ENCODE measurements at regions not wholly inside any gene's neighbourhood (a gene's known extent, or its start where the extent isn't known, plus 50 kb on each side); places are given as distances from the start of the nearest gene placed in this dataset.

GRCh38 chr9:85118990-85119755, 449.6 kb downstream of the NTRK2 start:
- ChIA-PET CTCF (no interaction called here), POLR2A (ENCODE audit: unreplicated experiment) (no interaction called here)
- Histone ChIP-seq H3K36me3 (ENCODE audit: low read depth, low read length) (no peaks in the 10 kb centered on the region), H3K27ac (ENCODE audit: low read length) (no peak overlapping the region), H3K79me2 (ENCODE audit: low read length) (no peaks in the 10 kb centered on the region), H4K20me1 (ENCODE audit: low read length) (no peaks in the 10 kb centered on the region), H3K4me2 (ENCODE audit: low read length) (no peak overlapping the region), H3K9me2 (replicated peaks; ENCODE audit: low read length) (no peaks in the 10 kb centered on the region), H3K9me3 (ENCODE audit: low read length) (no peaks in the 10 kb centered on the region), H3K9ac (ENCODE audit: low read length) (no peak overlapping the region), H3K27me3 (ENCODE audit: low read length) (no peaks in the 10 kb centered on the region), H3F3A (ENCODE audit: low read length, unreplicated experiment) (no peaks in the 10 kb centered on the region), H2AFZ (ENCODE audit: low read length) (no peak overlapping the region), H3K4me3 (ENCODE audit: low read length) (no peak overlapping the region), H3K4me1 (ENCODE audit: insufficient read depth, low read length) (0 out of 2 replicates have a peak, but pooled peaks cover 3% of the 10 kb centered on the region)
- no peak for TF ChIP-seq EZH2phosphoT487 (IDR thresholded peaks at IDR 0.05; ENCODE audit: borderline replicate concordance, low read length)
- TF ChIP-seq EZH2 (IDR thresholded peaks at IDR 0.05; ENCODE audit: low read length, unreplicated experiment), result no peak
- TF ChIP-seq CTCF (conservative IDR thresholded peaks at IDR 0.05; ENCODE audit: low read depth, low read length), result no peak
- no TSS peak for BruUV-seq (replicated peaks)
- intact Hi-C loops (cut with micrococcal nuclease), result no loop called here
- ATAC-seq (no peak), DNase-seq (peak; percentile 44)

- no TSS peak for BruUV-seq (replicated peaks)
- H3K27ac ChIP-seq (ENCODE audit: low read length), result no peak overlapping the region
- no peaks in the 10 kb centered on the region for H3K27me3 ChIP-seq (ENCODE audit: low read length)
- no peaks in the 10 kb centered on the region for H3K9me3 ChIP-seq (ENCODE audit: low read length)
- H3K9ac ChIP-seq (ENCODE audit: low read length), result no peak overlapping the region
- no peak for ATAC-seq
- H3K4me2 ChIP-seq (ENCODE audit: low read length), result no peak overlapping the region
- no peak overlapping the region for H3K4me3 ChIP-seq (ENCODE audit: low read length)
- ChIA-PET POLR2A (ENCODE audit: unreplicated experiment) (no interaction called here), CTCF (no interaction called here)
- H3F3A ChIP-seq (ENCODE audit: low read length, unreplicated experiment), result no peaks in the 10 kb centered on the region
- H3K36me3 ChIP-seq (ENCODE audit: low read depth, low read length), result no peaks in the 10 kb centered on the region
- 0 out of 2 replicates have a peak, but pooled peaks cover 3% of the 10 kb centered on the region for H3K4me1 ChIP-seq (ENCODE audit: insufficient read depth, low read length)
- TF ChIP-seq CTCF (conservative IDR thresholded peaks at IDR 0.05; ENCODE audit: low read depth, low read length), result no peak
- no peak for TF ChIP-seq EZH2phosphoT487 (IDR thresholded peaks at IDR 0.05; ENCODE audit: borderline replicate concordance, low read length)
- TF ChIP-seq EZH2 (IDR thresholded peaks at IDR 0.05; ENCODE audit: low read length, unreplicated experiment), result no peak
- H4K20me1 ChIP-seq (ENCODE audit: low read length), result no peaks in the 10 kb centered on the region
- DNase-seq, result peak; percentile 18
- H2AFZ ChIP-seq (ENCODE audit: low read length), result no peak overlapping the region
- H3K79me2 ChIP-seq (ENCODE audit: low read length), result no peaks in the 10 kb centered on the region
- intact Hi-C loops (cut with micrococcal nuclease), result no loop called here
- no peaks in the 10 kb centered on the region for H3K9me2 ChIP-seq (replicated peaks; ENCODE audit: low read length)
These were observed 448.3 kb downstream of the NTRK2 start for GRCh38 chr9:85117831-85118230.

- intact Hi-C loops (cut with micrococcal nuclease), result no loop called here
- no peak for ATAC-seq
- Histone ChIP-seq H3K4me2 (ENCODE audit: low read length) (no peak overlapping the region), H3K27ac (ENCODE audit: low read length) (no peak overlapping the region), H3F3A (ENCODE audit: low read length, unreplicated experiment) (no peaks in the 10 kb centered on the region), H3K36me3 (ENCODE audit: low read depth, low read length) (no peaks in the 10 kb centered on the region), H3K9me2 (replicated peaks; ENCODE audit: low read length) (no peaks in the 10 kb centered on the region), H3K79me2 (ENCODE audit: low read length) (no peaks in the 10 kb centered on the region), H3K4me3 (ENCODE audit: low read length) (no peak overlapping the region), H3K9me3 (ENCODE audit: low read length) (no peaks in the 10 kb centered on the region), H4K20me1 (ENCODE audit: low read length) (no peaks in the 10 kb centered on the region), H2AFZ (ENCODE audit: low read length) (no peak overlapping the region), H3K9ac (ENCODE audit: low read length) (no peak overlapping the region), H3K27me3 (ENCODE audit: low read length) (no peaks in the 10 kb centered on the region), H3K4me1 (ENCODE audit: insufficient read depth, low read length) (0 out of 2 replicates have a peak, but pooled peaks cover 3% of the 10 kb centered on the region)
- no peak for TF ChIP-seq CTCF (conservative IDR thresholded peaks at IDR 0.05; ENCODE audit: low read depth, low read length)
- CTCF ChIA-PET, result no interaction called here
- POLR2A ChIA-PET (ENCODE audit: unreplicated experiment), result no interaction called here
- no TSS peak for BruUV-seq (replicated peaks)
- DNase-seq, result no peak
These were observed 445.9 kb downstream of the NTRK2 start for GRCh38 chr9:85115473-85115872.

Measured in PC-3 (cell line).